ENCODE measurements at regions not wholly inside any gene's neighbourhood (a gene's known extent, or its start where the extent isn't known, plus 50 kb on each side); places are given as distances from the start of the nearest gene placed in this dataset.

GRCh38 chr16:16857603-16858283 lies 478.8 kb downstream of the NPIPA7 start:
- TF ChIP-seq, protein P1, sequence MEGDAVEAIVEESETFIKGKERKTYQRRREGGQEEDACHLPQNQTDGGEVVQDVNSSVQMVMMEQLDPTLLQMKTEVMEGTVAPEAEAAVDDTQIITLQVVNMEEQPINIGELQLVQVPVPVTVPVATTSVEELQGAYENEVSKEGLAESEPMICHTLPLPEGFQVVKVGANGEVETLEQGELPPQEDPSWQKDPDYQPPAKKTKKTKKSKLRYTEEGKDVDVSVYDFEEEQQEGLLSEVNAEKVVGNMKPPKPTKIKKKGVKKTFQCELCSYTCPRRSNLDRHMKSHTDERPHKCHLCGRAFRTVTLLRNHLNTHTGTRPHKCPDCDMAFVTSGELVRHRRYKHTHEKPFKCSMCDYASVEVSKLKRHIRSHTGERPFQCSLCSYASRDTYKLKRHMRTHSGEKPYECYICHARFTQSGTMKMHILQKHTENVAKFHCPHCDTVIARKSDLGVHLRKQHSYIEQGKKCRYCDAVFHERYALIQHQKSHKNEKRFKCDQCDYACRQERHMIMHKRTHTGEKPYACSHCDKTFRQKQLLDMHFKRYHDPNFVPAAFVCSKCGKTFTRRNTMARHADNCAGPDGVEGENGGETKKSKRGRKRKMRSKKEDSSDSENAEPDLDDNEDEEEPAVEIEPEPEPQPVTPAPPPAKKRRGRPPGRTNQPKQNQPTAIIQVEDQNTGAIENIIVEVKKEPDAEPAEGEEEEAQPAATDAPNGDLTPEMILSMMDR (IDR thresholded peaks at IDR 0.05; ENCODE audit: borderline replicate concordance, extremely low read depth, low read length, poor library complexity, severe bottlenecking): no peak
- no peak for TF ChIP-seq EZH2 (IDR thresholded peaks at IDR 0.05; ENCODE audit: borderline replicate concordance, low read depth, low read length, severe bottlenecking)

Data from DND-41 (cell line).